Left lung (tissue), 4 donors: ENCODE measurements at regions not wholly inside any gene's neighbourhood (a gene's known extent, or its start where the extent isn't known, plus 50 kb on each side); places are given as distances from the start of the nearest gene placed in this dataset.

Experiments used
- ATAC-seq: fragments of 200-7000 bp; cut with Tn5 transposase; one replicate; pipeline ENCODE4 v1.9.1; 2020; ENCODE audit warnings: moderate library complexity
- DNase-seq, 4 donors: peaks; one replicate each; pipeline ENCODE4 v3.0.0-alpha.2; 2013 to 2020
- H3K27ac ChIP-seq, 2 donors: fragments of 200-600 bp; sonication (generic) in 1 of 2; one replicate each; pipeline versions ENCODE4 v1.5.0 to v1.8.0; 2020 to 2021
- H3K27me3 ChIP-seq, 2 donors: fragments of 200-600 bp; sonication (generic) in 1 of 2; one replicate each; pipeline versions ENCODE4 v1.5.0 to v1.8.0; 2020 to 2021
- H3K36me3 ChIP-seq, 2 donors: fragments of 200-600 bp; sonication (generic) in 1 of 2; one replicate each; pipeline versions ENCODE4 v1.5.0 to v1.8.0; 2020 to 2021
- H3K4me1 ChIP-seq, 2 donors: fragments of 200-600 bp; one replicate each; pipeline ENCODE4 v1.8.0; 2021
- H3K4me3 ChIP-seq, 2 donors: fragments of 200-600 bp; sonication (generic) in 1 of 2; one replicate each; pipeline versions ENCODE4 v1.5.0 to v1.8.0; 2020 to 2021; ENCODE audit warnings: mild to moderate bottlenecking in 1 of 2
- H3K9me3 ChIP-seq, 2 donors: fragments of 200-600 bp; sonication (generic) in 1 of 2; one replicate each; pipeline versions ENCODE4 v1.5.0 to v1.8.0; 2020 to 2021
- CTCF ChIP-seq, 2 donors: fragments of 200-600 bp; sonication (generic) in 1 of 2; IDR thresholded peaks; one replicate each; pipeline versions ENCODE4 v1.5.0 to v1.8.0; 2021; ENCODE audit warnings: antibody characterized with exemption in 2 of 2
- intact Hi-C, 2 donors: fragments of 100-400 bp; cut with DNase I; formaldehyde crosslinking; loops; one replicate each; pipeline versions ENCODE4 v1.11.2 to v1.14.2; 2022
- donor health status: DM: no; HTN: yes; CAD: no.
- donor health status: DM: no; HTN: no; CAD: no.

DNA sequence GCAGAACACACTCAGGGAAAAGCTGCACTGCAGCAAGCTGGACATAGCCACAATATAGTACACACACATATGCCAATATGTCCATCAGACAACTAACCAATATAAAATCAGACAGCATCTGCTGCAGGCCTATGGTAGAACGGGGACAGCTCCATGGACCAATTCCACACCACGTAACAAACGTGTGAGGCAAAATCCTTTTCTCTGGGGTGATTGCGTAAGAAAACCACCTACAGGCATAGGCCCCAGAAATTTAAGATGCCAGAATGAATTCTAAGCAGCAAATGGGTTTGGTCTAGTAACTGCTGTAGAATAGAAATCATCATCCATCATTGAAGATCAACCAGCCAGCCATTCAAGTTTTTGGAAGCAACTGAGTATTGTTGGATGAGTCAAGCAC lies 368.9 kb upstream of the TMPO start:
- ATAC-seq (no peak), DNase-seq (no peak)
- Histone ChIP-seq H3K36me3 (no peaks in the 10 kb centered on the region), H3K27me3 (no peaks in the 10 kb centered on the region), H3K4me3 (no peak overlapping the region), H3K4me1 (no peaks in the 10 kb centered on the region), H3K9me3 (no peaks in the 10 kb centered on the region), H3K27ac (no peak overlapping the region)
- no peak for TF ChIP-seq CTCF (IDR thresholded peaks at IDR 0.05)
- intact Hi-C loops, result no loop called here

- Histone ChIP-seq H3K4me1 (no peaks in the 10 kb centered on the region), H3K36me3 (no peaks in the 10 kb centered on the region), H3K9me3 (no peaks in the 10 kb centered on the region), H3K4me3 (no peak overlapping the region), H3K27ac (no peak overlapping the region), H3K27me3 (no peaks in the 10 kb centered on the region)
- no peak for DNase-seq
- no peak for ATAC-seq
- intact Hi-C loops, result no loop called here
- no peak for TF ChIP-seq CTCF (IDR thresholded peaks at IDR 0.05)
Measured at GRCh38 chr12:98149270-98149669, 366.1 kb upstream of the TMPO start.

DNA sequence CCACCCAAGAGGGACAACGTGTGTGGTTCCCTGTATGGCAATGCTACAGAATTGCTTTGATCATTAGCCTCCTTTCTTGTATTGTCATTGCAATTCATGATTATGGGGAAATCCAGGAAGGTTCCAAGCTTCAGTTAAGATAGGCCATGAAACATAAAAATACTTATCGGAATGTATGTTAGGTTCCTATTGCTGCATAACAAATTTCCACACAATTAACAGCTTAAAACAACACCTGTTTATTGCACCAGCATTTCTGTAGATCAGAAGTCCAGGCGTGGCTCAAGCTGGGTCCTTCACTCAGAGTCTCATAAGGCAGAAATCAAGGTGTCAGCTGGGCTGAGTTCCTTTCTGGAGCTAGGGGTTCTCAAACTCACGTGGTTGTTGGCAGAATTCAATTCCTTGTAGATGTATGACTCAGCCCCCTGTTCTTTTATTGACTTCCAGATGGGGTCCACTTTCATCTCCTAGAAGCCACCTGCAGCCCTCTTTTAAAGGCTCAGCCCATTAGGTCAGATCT lies 365.6 kb upstream of the TMPO start:
- Histone ChIP-seq H3K4me3 (no peak overlapping the region), H3K27me3 (no peaks in the 10 kb centered on the region), H3K9me3 (no peaks in the 10 kb centered on the region), H3K36me3 (no peaks in the 10 kb centered on the region), H3K4me1 (no peaks in the 10 kb centered on the region), H3K27ac (no peak overlapping the region)
- TF ChIP-seq CTCF (IDR thresholded peaks at IDR 0.05), result no peak
- DNase-seq, result no peak
- ATAC-seq, result no peak
- intact Hi-C loops, result no loop called here

DNA sequence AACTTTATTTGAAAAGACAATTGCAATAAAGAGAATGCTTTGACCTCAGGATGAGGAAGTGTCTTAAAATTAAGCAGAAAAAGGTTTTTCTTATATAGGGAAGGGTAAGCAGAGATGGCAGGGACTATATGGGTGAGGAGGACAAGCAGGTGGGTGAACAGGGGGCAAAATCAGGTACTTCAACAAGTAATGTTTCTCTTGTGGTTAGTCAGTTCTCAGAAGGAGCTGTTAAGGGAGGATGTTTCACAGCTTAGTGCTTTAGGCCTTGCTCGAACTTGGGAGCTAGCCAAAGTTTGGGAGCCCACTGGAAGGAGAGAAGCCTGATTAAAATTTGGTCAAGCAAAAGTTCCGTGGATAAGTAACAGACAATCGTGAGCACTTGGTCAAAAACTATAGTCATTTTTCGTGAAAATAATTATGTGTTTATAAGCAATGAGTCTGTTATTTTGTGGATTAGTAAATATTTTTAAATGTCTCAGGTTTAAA lies 364.2 kb upstream of the TMPO start:
- H3K4me1 ChIP-seq, result no peaks in the 10 kb centered on the region
- no peak overlapping the region for H3K4me3 ChIP-seq
- H3K27ac ChIP-seq, result no peak overlapping the region
- no peaks in the 10 kb centered on the region for H3K27me3 ChIP-seq
- H3K9me3 ChIP-seq, result no peaks in the 10 kb centered on the region
- no peak for ATAC-seq
- no peaks in the 10 kb centered on the region for H3K36me3 ChIP-seq
- DNase-seq, result no peak
- TF ChIP-seq CTCF (IDR thresholded peaks at IDR 0.05), result no peak
- intact Hi-C loops, result no loop called here

GRCh38 chr12:98151984-98152383 lies 363.4 kb upstream of the TMPO start:
- no peak for TF ChIP-seq CTCF (IDR thresholded peaks at IDR 0.05)
- intact Hi-C loops, result no loop called here
- Histone ChIP-seq H3K27me3 (no peaks in the 10 kb centered on the region), H3K9me3 (no peaks in the 10 kb centered on the region), H3K4me3 (no peak overlapping the region), H3K27ac (no peak overlapping the region), H3K36me3 (no peaks in the 10 kb centered on the region), H3K4me1 (no peaks in the 10 kb centered on the region)
- DNase-seq (no peak), ATAC-seq (no peak)
